T-helper 2 cell treated with Interferon-gamma antibody and Interleukin-4, amounts not matched to agents 5 μg/mL and 100 μg/mL, for 36 hours (primary cell): ENCODE measurements at regions not wholly inside any gene's neighbourhood (a gene's known extent, or its start where the extent isn't known, plus 50 kb on each side); places are given as distances from the start of the nearest gene placed in this dataset.

Source experiments
- DNase-seq: peaks from one replicate; pipeline ENCODE4 v3.0.0; 2021; ENCODE audit warnings: low spot score
- H3K27ac Mint-ChIP-seq: one replicate; pipeline ENCODE4 v1.8.0; 2021; ENCODE audit warnings: mild to moderate bottlenecking, mixed read lengths
- H3K27me3 Mint-ChIP-seq: one replicate; pipeline ENCODE4 v1.8.0; 2021; ENCODE audit warnings: low read depth, mixed read lengths
- H3K36me3 Mint-ChIP-seq: one replicate; pipeline ENCODE4 v1.8.0; 2021; ENCODE audit warnings: low read depth, mixed read lengths
- H3K4me1 Mint-ChIP-seq: one replicate; pipeline ENCODE4 v1.8.0; 2021; ENCODE audit warnings: low read depth, mixed read lengths
- H3K4me3 Mint-ChIP-seq: one replicate; pipeline ENCODE4 v1.8.0; 2022; ENCODE audit warnings: mild to moderate bottlenecking, moderate library complexity, mixed read lengths
- H3K9me3 Mint-ChIP-seq: one replicate; pipeline ENCODE4 v1.8.0; 2021; ENCODE audit warnings: mixed read lengths

DNA sequence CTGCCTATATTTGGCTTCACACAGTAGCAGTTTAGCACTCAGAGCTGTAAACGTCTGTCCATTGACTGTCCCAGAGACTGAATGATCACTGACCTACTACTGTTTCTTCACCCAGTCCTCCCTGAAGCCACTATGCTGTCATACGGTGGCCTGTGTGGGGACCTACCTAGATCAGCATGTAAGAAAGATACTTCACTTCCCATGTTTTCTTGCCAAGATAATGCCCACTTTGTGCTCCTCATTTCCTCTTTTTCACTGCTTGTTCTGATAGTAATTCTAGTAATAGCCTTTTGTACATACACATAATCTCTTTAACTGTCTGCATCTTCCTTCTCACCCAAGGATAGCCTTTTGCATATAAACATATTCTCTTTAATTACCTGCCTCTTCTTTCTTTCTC, 109.9 kb upstream of the TIAM2 start:
- Mint-ChIP-seq H3K4me1 (no peaks in the 10 kb centered on the region), H3K4me3 (no peak overlapping the region), H3K27ac (no peak overlapping the region), H3K36me3 (peaks cover 7% of the 10 kb centered on the region), H3K9me3 (no peaks in the 10 kb centered on the region), H3K27me3 (no peaks in the 10 kb centered on the region)
- no peak for DNase-seq

DNA sequence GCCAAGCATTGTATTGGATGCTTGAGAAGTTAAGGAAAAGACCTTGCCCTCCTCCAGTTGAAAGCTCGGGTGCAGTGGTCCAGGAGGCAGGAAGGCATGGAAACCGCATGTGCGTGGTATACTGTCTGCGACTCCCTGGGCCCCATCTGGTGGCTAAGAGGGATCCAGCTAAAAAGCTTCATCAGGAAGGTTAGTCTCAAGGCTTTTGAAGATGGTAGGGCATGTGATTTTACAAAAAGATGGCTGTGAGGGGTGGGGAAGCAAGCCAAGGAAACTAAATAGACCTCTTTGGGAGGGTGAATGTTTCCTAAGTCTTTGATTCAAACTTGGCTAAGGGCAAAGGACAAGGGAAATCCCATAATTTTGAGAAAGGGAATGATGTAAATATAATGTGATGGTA, 109.1 kb upstream of the TIAM2 start:
- no peaks in the 10 kb centered on the region for H3K4me1 Mint-ChIP-seq
- no peaks in the 10 kb centered on the region for H3K9me3 Mint-ChIP-seq
- peaks cover 7% of the 10 kb centered on the region for H3K36me3 Mint-ChIP-seq
- H3K4me3 Mint-ChIP-seq = no peak overlapping the region
- no peak overlapping the region for H3K27ac Mint-ChIP-seq
- DNase-seq = no peak
- no peaks in the 10 kb centered on the region for H3K27me3 Mint-ChIP-seq

DNA sequence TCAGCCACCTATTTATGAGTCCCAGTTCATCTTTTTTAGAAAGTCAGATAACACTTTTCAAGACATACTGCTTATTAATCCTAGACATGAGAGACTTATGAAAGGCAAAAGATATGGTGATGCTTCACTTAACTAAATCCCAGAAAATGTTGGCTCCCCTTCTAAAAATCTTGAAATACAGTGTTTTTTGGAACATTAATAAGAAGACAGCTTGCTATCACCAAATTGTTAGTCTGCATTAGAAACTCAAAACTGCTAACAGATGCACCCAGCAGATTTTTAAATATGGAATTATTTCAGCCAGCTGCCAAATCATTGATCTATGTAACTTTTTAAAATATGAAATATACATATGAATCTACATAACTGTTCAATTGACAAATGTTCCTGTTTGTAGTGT, 108.6 kb upstream of the TIAM2 start:
- Mint-ChIP-seq H3K27ac (no peak overlapping the region), H3K4me3 (no peak overlapping the region), H3K4me1 (no peaks in the 10 kb centered on the region), H3K27me3 (no peaks in the 10 kb centered on the region), H3K9me3 (no peaks in the 10 kb centered on the region), H3K36me3 (peaks cover 7% of the 10 kb centered on the region)
- DNase-seq = no peak

DNA sequence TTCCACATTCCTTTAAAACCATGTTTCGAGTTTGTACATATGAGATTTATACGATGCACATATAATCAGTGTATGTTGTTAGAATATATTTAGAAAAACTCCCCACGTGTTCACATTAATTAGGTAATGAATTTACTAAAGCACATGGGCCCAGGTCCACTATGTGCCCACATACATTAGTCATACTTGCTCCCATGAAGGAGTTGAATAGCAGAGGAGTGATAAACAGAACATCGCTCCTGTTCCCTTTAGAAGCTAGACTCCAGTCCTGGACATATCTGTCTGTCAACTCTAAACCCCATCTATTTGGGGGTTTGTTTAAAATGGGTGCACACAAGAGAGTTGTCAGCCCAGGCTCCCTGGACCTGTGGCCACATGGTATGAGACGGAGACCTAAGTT, 108.1 kb upstream of the TIAM2 start:
- no peak for DNase-seq
- Mint-ChIP-seq H3K27ac (no peak overlapping the region), H3K36me3 (peaks cover 7% of the 10 kb centered on the region), H3K4me3 (no peak overlapping the region), H3K9me3 (no peaks in the 10 kb centered on the region), H3K27me3 (no peaks in the 10 kb centered on the region), H3K4me1 (no peaks in the 10 kb centered on the region)

DNA sequence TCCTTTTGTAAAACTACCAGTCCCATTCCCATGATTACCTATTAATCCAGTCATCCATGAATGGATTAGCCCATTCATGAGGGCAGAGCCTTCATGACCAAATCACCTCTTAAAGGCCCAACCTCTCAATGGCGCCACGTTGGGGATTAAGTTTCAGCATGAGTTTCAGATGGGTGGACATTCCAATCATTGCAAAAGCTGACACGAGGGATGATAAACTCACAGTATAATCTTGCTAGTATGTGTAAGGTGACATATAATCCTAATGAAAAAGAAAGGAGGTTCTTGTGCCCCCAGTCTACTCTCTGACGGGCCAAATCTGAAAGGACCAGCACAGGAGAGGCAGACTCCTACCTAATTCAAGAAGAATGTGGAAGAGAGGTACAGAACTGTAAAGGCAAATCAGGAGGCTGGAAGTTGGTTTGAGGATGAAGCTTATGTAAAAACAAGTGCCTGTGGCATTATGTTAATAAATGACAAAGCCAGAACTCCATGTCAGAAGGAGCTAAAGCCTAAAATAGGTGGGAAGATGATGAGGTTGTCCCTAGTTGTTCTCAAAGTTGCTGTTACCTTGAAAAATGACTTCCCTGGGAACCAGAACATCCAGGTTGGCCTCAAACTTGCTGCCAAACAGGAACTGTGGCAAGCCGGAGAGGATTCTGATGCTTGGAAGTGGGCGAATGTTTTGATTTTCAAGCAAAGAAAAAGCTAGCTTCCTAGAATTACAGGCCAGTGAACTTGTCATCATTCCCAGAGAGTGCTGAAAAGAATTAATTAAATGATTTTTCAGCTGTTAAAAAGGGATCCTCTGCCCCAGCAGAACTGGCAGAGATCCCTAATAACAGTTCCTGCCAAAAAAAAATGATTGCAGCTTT, 106.5 kb upstream of the TIAM2 start:
- no peak for DNase-seq

DNA sequence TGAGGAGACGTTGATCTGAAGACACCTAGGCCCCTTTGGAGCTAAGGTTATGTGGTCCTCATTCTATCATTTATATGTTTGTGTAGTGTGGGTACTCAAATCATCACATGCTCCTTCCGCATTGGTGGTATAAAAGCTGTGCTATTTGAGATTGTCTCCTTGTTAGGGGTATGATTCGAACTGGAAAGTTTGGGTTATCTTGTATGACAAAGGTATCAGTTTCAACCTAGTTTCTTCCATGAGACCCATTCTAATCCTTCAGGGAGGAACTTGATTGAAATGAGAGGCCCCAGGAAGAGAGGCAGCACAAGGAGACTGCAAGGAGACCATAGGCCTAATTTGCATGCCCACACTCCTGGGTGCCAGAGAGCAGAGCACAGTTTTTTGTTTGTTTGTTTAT, 104.2 kb upstream of the TIAM2 start:
- Mint-ChIP-seq H3K36me3 (no peaks in the 10 kb centered on the region), H3K9me3 (no peaks in the 10 kb centered on the region), H3K27me3 (no peaks in the 10 kb centered on the region), H3K4me3 (no peak overlapping the region), H3K27ac (no peak overlapping the region), H3K4me1 (peaks cover 2% of the 10 kb centered on the region)
- DNase-seq = no peak

More for the DNA sequence above, 106.5 kb upstream of the TIAM2 start:
- peaks cover under 1% of the 10 kb centered on the region for H3K36me3 Mint-ChIP-seq
- no peaks in the 10 kb centered on the region for H3K9me3 Mint-ChIP-seq
- H3K4me3 Mint-ChIP-seq = no peak overlapping the region
- H3K27me3 Mint-ChIP-seq = no peaks in the 10 kb centered on the region
- no peak overlapping the region for H3K27ac Mint-ChIP-seq
- no peaks in the 10 kb centered on the region for H3K4me1 Mint-ChIP-seq

DNA sequence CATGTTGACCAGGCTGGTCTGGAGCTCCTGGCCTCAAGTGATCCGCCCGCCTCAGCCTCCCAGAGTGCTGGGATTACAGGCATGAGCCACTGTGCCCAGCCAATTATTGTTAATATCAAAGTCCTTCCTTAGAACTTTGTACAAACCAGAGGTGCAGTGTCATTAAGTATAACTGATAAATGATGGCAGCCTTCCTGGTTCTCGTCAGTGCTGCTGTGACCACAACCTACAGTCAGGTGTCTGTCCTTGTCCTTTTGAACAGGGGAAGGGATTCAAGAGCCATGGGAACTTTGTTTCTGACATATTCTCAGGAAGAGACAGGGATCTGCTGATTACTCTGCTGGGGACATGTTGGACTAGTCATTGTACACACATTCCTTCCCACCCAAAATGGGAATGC, 103.2 kb upstream of the TIAM2 start:
- Mint-ChIP-seq H3K4me3 (no peak overlapping the region), H3K4me1 (peaks cover 2% of the 10 kb centered on the region), H3K9me3 (no peaks in the 10 kb centered on the region), H3K27ac (no peak overlapping the region), H3K27me3 (no peaks in the 10 kb centered on the region), H3K36me3 (no peaks in the 10 kb centered on the region)
- DNase-seq = no peak

DNA sequence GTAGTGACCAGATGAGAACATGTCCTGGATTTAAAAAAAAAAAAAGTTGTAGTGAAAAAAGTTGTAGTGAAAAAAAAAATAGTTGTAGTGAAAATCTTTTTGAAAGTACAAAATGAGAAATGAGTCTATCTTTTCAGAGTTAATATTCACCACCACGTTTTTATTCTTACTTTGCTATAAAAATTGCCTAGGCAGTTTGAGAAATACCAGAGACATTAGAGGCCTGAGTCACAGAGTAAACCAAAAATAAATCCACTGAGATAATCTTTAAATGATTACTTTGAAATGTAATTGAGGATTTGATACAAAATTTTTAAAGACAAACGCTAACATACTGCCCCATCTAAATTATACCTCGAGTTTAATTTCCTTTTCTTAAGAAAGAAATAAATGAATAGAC, 101.2 kb upstream of the TIAM2 start:
- no peaks in the 10 kb centered on the region for H3K27me3 Mint-ChIP-seq
- DNase-seq = no peak
- H3K27ac Mint-ChIP-seq = no peak overlapping the region
- H3K36me3 Mint-ChIP-seq = no peaks in the 10 kb centered on the region
- H3K4me3 Mint-ChIP-seq = no peak overlapping the region
- no peaks in the 10 kb centered on the region for H3K9me3 Mint-ChIP-seq
- H3K4me1 Mint-ChIP-seq = peaks cover 2% of the 10 kb centered on the region

DNA sequence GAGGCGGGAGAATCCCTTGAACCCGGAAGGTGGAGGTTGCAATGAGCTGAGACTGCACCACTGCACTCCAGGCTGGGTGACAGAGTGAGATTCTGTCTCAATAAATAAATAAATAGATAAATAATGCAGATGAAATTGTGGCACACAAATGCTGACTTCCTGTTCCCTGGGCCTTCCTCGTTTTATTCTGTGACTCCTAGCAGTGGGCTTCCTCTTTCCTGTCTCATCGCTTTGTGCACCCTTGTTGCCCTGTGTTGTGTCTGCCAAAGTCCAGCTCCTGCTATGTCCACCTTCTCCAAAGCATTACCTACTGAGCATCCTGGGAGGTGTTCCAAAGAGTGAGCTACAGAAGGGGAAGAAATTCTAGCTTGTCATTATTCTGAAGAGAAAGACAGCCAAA, 100.2 kb upstream of the TIAM2 start:
- Mint-ChIP-seq H3K9me3 (no peaks in the 10 kb centered on the region), H3K4me3 (no peak overlapping the region), H3K36me3 (no peaks in the 10 kb centered on the region), H3K27me3 (no peaks in the 10 kb centered on the region), H3K4me1 (peaks cover 2% of the 10 kb centered on the region), H3K27ac (no peak overlapping the region)
- no peak for DNase-seq

GRCh38 chr6:154895841-154896240, 99.3 kb upstream of the TIAM2 start:
- no peaks in the 10 kb centered on the region for H3K36me3 Mint-ChIP-seq
- no peak overlapping the region for H3K27ac Mint-ChIP-seq
- no peak overlapping the region for H3K4me3 Mint-ChIP-seq
- no peak for DNase-seq
- no peaks in the 10 kb centered on the region for H3K27me3 Mint-ChIP-seq
- peaks cover 2% of the 10 kb centered on the region for H3K4me1 Mint-ChIP-seq
- no peaks in the 10 kb centered on the region for H3K9me3 Mint-ChIP-seq

DNA sequence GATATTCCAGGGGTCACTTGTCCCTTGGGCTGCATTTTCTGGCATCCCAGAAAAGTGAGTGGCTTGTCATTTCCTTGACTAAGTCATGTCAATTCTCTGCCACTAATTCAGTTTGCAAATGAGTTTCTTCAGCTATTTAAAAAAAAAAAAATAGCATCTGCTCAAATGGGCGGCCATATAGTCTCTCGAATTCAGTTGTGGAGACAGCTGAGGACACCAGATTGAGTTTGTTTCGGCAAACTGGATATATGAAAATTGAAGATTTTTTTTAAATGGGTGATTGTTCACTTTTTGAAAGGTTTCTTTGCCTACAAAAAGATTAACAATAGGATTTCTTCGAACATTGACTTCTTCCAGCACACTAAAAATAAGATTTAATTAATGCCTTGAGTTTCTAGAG, 96.3 kb upstream of the TIAM2 start:
- Mint-ChIP-seq H3K36me3 (no peaks in the 10 kb centered on the region), H3K4me3 (no peak overlapping the region), H3K4me1 (peaks cover 2% of the 10 kb centered on the region), H3K27me3 (no peaks in the 10 kb centered on the region), H3K9me3 (no peaks in the 10 kb centered on the region), H3K27ac (no peak overlapping the region)
- no peak for DNase-seq

DNA sequence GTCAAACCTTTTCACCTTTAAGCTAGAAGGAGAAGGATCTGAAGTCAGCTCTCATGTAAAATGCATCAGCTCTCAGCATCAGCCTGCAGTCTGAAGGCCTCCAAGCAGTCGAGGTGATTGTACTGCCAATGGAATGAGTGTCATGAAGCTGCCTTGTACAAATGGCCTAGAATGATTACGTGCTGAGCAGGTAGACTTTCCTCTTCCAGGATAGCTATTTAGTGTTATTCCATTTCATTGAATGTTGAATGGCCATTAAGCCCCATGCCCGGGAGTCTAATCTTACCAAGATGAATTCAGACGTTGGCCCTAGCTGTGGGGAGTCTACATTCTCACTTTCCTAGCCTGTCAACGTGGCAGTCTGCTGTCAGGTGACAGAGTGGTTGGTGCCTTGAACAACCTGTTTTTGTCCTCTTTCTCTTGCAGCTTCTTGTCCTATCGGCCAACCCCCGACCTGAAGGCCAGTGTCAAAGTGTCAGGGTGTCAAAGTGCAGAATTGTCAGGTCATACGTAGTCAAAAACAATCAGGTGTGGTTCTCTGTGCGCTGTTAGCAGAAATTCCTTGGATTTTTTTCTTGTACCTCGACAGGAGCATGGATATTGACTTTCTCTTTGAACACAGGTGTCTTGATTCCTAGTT, 95.2 kb upstream of the TIAM2 start:
- Mint-ChIP-seq H3K4me1 (peaks cover 1% of the 10 kb centered on the region), H3K4me3 (no peak overlapping the region)
- no peak for DNase-seq

DNA sequence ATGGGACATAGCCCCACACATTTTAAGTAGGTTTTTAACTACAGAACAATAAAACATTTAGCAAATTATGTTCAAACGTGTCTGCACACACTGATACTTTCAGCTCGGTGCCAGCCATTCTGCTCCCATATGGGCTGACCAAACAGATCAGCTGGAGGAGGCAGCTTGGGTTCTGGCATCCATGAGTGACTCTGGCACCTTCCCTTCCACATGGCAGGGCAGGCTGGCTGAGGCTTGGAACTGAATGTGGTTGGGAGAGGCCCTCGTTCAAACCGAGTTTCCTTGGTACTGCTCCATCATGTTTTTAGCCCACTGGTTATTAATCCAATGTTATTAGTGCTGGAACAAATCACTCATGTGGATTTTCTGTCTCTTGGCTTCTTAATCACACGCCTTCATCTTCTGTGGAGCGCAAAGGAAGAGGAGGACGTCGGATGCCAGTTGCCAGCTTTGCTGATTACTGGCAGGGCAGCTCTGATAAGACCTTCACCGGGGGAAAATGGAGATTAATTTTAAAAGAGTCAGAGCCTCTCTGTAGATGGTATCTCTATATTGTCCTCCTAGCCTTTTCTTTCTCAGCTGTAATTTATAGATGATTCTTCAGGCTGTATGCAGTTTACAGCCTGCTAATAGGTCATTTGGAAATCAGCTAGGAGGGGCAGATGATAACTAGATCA, 93.1 kb upstream of the TIAM2 start:
- Mint-ChIP-seq H3K4me1 (no peaks in the 10 kb centered on the region), H3K9me3 (no peaks in the 10 kb centered on the region), H3K4me3 (no peak overlapping the region), H3K27me3 (no peaks in the 10 kb centered on the region), H3K27ac (no peak overlapping the region), H3K36me3 (no peaks in the 10 kb centered on the region)
- no peak for DNase-seq

More for the DNA sequence above, 95.2 kb upstream of the TIAM2 start:
- H3K27me3 Mint-ChIP-seq = no peaks in the 10 kb centered on the region
- H3K27ac Mint-ChIP-seq = no peak overlapping the region
- no peaks in the 10 kb centered on the region for H3K9me3 Mint-ChIP-seq
- no peaks in the 10 kb centered on the region for H3K36me3 Mint-ChIP-seq

DNA sequence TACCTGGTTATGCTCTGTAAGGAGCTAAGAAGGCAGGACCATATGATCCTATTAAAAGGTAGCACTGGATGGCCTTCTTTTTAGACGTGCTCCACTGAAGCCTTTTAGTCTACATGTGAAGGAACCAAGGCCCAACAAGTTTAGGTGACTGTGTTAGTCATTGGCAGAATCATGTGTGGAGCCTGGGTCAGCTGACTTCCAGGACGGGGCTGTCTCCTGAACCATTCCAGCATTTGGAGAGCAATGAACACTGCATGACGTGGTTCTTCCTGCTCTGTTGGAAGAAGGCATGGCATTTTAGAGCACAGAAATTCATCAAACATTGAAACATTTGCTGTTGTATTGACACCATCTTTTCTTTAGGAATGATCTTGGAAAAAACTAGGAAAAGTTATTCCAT, 87.8 kb upstream of the TIAM2 start:
- no peaks in the 10 kb centered on the region for H3K27me3 Mint-ChIP-seq
- no peak for DNase-seq
- H3K27ac Mint-ChIP-seq = no peak overlapping the region
- no peak overlapping the region for H3K4me3 Mint-ChIP-seq
- H3K4me1 Mint-ChIP-seq = no peaks in the 10 kb centered on the region
- no peaks in the 10 kb centered on the region for H3K36me3 Mint-ChIP-seq
- no peaks in the 10 kb centered on the region for H3K9me3 Mint-ChIP-seq
